ENCODE measurements at regions not wholly inside any gene's neighbourhood (a gene's known extent, or its start where the extent isn't known, plus 50 kb on each side); places are given as distances from the start of the nearest gene placed in this dataset.

GRCh38 chr3:180325533-180325932, 276.4 kb upstream of the TTC14 start:
- Histone ChIP-seq H3K4me3 (ENCODE audit: low read depth, low read length, poor library complexity, severe bottlenecking) (no peak overlapping the region), H3K36me3 (ENCODE audit: insufficient read depth, low read length, poor library complexity, severe bottlenecking) (no peaks in the 10 kb centered on the region), H3K9me3 (ENCODE audit: low read depth, low read length, poor library complexity, severe bottlenecking) (no peaks in the 10 kb centered on the region), H3K4me1 (ENCODE audit: insufficient read depth, low read length, poor library complexity, severe bottlenecking) (no peaks in the 10 kb centered on the region), H3K27me3 (replicated peaks; ENCODE audit: insufficient read depth, low read depth, low read length, poor library complexity) (peaks cover 22% of the 10 kb centered on the region), H3K27ac (ENCODE audit: low read depth, low read length, poor library complexity, severe bottlenecking) (no peak overlapping the region)
- TF ChIP-seq EZH2 (IDR thresholded peaks at IDR 0.05; ENCODE audit: borderline replicate concordance, low read depth, low read length, poor library complexity, severe bottlenecking): no peak
- TF ChIP-seq, protein P1, sequence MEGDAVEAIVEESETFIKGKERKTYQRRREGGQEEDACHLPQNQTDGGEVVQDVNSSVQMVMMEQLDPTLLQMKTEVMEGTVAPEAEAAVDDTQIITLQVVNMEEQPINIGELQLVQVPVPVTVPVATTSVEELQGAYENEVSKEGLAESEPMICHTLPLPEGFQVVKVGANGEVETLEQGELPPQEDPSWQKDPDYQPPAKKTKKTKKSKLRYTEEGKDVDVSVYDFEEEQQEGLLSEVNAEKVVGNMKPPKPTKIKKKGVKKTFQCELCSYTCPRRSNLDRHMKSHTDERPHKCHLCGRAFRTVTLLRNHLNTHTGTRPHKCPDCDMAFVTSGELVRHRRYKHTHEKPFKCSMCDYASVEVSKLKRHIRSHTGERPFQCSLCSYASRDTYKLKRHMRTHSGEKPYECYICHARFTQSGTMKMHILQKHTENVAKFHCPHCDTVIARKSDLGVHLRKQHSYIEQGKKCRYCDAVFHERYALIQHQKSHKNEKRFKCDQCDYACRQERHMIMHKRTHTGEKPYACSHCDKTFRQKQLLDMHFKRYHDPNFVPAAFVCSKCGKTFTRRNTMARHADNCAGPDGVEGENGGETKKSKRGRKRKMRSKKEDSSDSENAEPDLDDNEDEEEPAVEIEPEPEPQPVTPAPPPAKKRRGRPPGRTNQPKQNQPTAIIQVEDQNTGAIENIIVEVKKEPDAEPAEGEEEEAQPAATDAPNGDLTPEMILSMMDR (conservative IDR thresholded peaks at IDR 0.05; ENCODE audit: low read depth, low read length): no peak
- ChIA-PET CTCF (no interaction called here), POLR2A (ENCODE audit: low non-redundant PET) (no interaction called here)
- intact Hi-C loops (cut with micrococcal nuclease; ENCODE audit: unreplicated experiment): no loop called here
- BruUV-seq (replicated peaks): no TSS peak
- DNase-seq (ENCODE audit: low spot score): no peak

DNA sequence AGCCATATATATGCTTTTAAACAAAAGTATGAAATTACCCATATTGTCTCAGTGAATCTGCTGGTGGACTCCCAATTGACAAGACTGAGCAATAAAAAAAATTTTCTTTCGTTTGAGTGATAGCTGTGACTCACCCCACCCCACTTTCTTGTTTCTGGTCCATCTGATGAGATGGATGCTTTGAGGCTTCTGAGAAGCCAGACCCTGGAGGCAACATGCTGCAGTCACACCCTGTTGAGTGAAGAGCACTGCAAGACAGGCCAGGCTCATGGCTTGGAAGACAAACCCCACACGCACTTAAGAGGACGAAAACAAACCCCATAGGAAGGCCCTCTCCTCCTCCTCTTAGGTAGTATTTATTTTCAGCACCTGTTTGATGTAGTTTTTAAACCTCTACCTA, 276.0 kb upstream of the TTC14 start:
- Histone ChIP-seq H3K4me3 (ENCODE audit: low read depth, low read length, poor library complexity, severe bottlenecking) (no peak overlapping the region), H3K4me1 (ENCODE audit: insufficient read depth, low read length, poor library complexity, severe bottlenecking) (no peaks in the 10 kb centered on the region), H3K36me3 (ENCODE audit: insufficient read depth, low read length, poor library complexity, severe bottlenecking) (no peaks in the 10 kb centered on the region), H3K9me3 (ENCODE audit: low read depth, low read length, poor library complexity, severe bottlenecking) (no peaks in the 10 kb centered on the region), H3K27me3 (replicated peaks; ENCODE audit: insufficient read depth, low read depth, low read length, poor library complexity) (peaks cover 18% of the 10 kb centered on the region), H3K27ac (ENCODE audit: low read depth, low read length, poor library complexity, severe bottlenecking) (no peak overlapping the region)
- intact Hi-C loops (cut with micrococcal nuclease; ENCODE audit: unreplicated experiment): no loop called here
- TF ChIP-seq EZH2 (IDR thresholded peaks at IDR 0.05; ENCODE audit: borderline replicate concordance, low read depth, low read length, poor library complexity, severe bottlenecking): no peak
- TF ChIP-seq, protein P1 (conservative IDR thresholded peaks at IDR 0.05; ENCODE audit: low read depth, low read length): no peak
- POLR2A ChIA-PET (ENCODE audit: low non-redundant PET): no interaction called here
- DNase-seq (ENCODE audit: low spot score): no peak
- BruUV-seq (replicated peaks): no TSS peak
- CTCF ChIA-PET: no interaction called here

DNA sequence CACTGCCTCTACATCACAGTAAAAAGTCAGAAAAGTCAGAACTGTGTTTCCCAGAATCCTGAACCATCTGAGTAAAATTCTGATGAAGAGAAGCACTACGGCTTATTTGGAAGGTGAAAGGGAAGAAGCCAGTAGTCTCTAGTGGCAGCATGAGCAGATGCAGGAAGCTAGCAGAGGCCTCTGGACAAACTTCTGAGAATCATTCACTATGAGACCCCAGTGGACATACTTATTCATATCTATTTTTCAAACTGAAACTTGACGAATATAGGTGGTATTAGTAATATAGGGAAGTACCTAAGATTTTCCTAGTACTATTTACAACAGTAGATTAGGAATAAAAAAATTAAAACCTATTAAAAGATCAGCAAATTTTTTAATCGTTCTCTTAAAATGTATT, 272.8 kb upstream of the TTC14 start:
- no peak for TF ChIP-seq EZH2 (IDR thresholded peaks at IDR 0.05; ENCODE audit: borderline replicate concordance, low read depth, low read length, poor library complexity, severe bottlenecking)
- TF ChIP-seq, protein P1 (conservative IDR thresholded peaks at IDR 0.05; ENCODE audit: low read depth, low read length): no peak
- POLR2A ChIA-PET (ENCODE audit: low non-redundant PET): no interaction called here
- BruUV-seq (replicated peaks): no TSS peak
- CTCF ChIA-PET: no interaction called here
- no peak overlapping the region for H3K27ac ChIP-seq (ENCODE audit: low read depth, low read length, poor library complexity, severe bottlenecking)
- H3K4me3 ChIP-seq (ENCODE audit: low read depth, low read length, poor library complexity, severe bottlenecking): no peak overlapping the region
- H3K9me3 ChIP-seq (ENCODE audit: low read depth, low read length, poor library complexity, severe bottlenecking): no peaks in the 10 kb centered on the region
- intact Hi-C loops (cut with micrococcal nuclease; ENCODE audit: unreplicated experiment): no loop called here
- no peaks in the 10 kb centered on the region for H3K36me3 ChIP-seq (ENCODE audit: insufficient read depth, low read length, poor library complexity, severe bottlenecking)
- DNase-seq (ENCODE audit: low spot score): no peak
- peaks cover 7% of the 10 kb centered on the region for H3K27me3 ChIP-seq (replicated peaks; ENCODE audit: insufficient read depth, low read depth, low read length, poor library complexity)
- no peaks in the 10 kb centered on the region for H3K4me1 ChIP-seq (ENCODE audit: insufficient read depth, low read length, poor library complexity, severe bottlenecking)
